Lower leg skin (tissue), 4 donors: ENCODE measurements at regions not wholly inside any gene's neighbourhood (a gene's known extent, or its start where the extent isn't known, plus 50 kb on each side); places are given as distances from the start of the nearest gene placed in this dataset.

ENCODE experiments used
- DNase-seq, 2 donors: peaks; one replicate each; pipeline ENCODE4 v3.0.0-alpha.2; 2019; ENCODE audit warnings: low spot score in 2 of 2
- H3K4me3 ChIP-seq: fragments of 200-600 bp; sonication (generic); 2 replicates; pipeline ENCODE4 v1.5.1; 2017; ENCODE audit warnings: mild to moderate bottlenecking, low read depth; ENCODE audit not compliant: poor library complexity, severe bottlenecking
- CTCF ChIP-seq, 3 donors: fragments of 450-650 bp; IDR thresholded peaks; one replicate each; pipeline ENCODE4 v1.5.1; 2016; ENCODE audit warnings: antibody characterized with exemption in 3 of 3, mild to moderate bottlenecking in 3 of 3, moderate library complexity in 2 of 3
- POLR2A ChIP-seq, 2 donors: fragments of 450-650 bp; IDR thresholded peaks; one replicate each; pipeline ENCODE4 v1.6.1; 2016 to 2017; ENCODE audit warnings: antibody characterized with exemption in 2 of 2, mild to moderate bottlenecking in 1 of 2, moderate library complexity in 1 of 2
- WGBS, 2 donors: methylation state at CpG; one replicate each; pipeline ENCODE4 v1.1.5; 2018; 5-methylcytosine and 5-hydroxymethylcytosine counted together
- intact Hi-C: fragments of 100-400 bp; cut with DNase I; formaldehyde crosslinking; loops from one replicate; pipeline ENCODE4 v1.15.0; 2023; ENCODE audit warnings: low total_unique reads

- 30 to 55% methylated on average over 2 of the region's 2 CpGs for WGBS, 2 donors
- no peak for DNase-seq
- H3K4me3 ChIP-seq = no peak overlapping the region
- no peak for TF ChIP-seq POLR2A (IDR thresholded peaks at IDR 0.05)
- no peak for TF ChIP-seq CTCF (IDR thresholded peaks at IDR 0.05)
- intact Hi-C loops = no loop called here
Observed at GRCh38 chr4:62670514-62670913, 1470.4 kb downstream of the ADGRL3 start.

GRCh38 chr4:62661821-62662220 lies 1461.7 kb downstream of the ADGRL3 start:
- no peak for DNase-seq
- TF ChIP-seq CTCF (IDR thresholded peaks at IDR 0.05) (no peak), POLR2A (IDR thresholded peaks at IDR 0.05) (no peak)
- intact Hi-C loops = no loop called here
- no peak overlapping the region for H3K4me3 ChIP-seq
- 71 to 78% methylated on average over 4 of the region's 4 CpGs for WGBS, 2 donors

GRCh38 chr4:62656006-62656405 lies 1455.9 kb downstream of the ADGRL3 start:
- H3K4me3 ChIP-seq = no peak overlapping the region
- WGBS, 2 donors = 67 to 74% methylated on average over 1 of the region's 1 CpG
- no peak for DNase-seq
- TF ChIP-seq CTCF (IDR thresholded peaks at IDR 0.05) (no peak), POLR2A (IDR thresholded peaks at IDR 0.05) (no peak)
- intact Hi-C loops = no loop called here

GRCh38 chr4:62644372-62644771 lies 1444.2 kb downstream of the ADGRL3 start:
- no peak for DNase-seq
- 36 to 50% methylated on average over 3 of the region's 3 CpGs for WGBS, 2 donors
- TF ChIP-seq POLR2A (IDR thresholded peaks at IDR 0.05) (no peak), CTCF (IDR thresholded peaks at IDR 0.05) (no peak)
- intact Hi-C loops = no loop called here
- H3K4me3 ChIP-seq = no peak overlapping the region

- H3K4me3 ChIP-seq = no peak overlapping the region
- DNase-seq = no peak
- TF ChIP-seq CTCF (IDR thresholded peaks at IDR 0.05) (no peak), POLR2A (IDR thresholded peaks at IDR 0.05) (no peak)
- intact Hi-C loops = no loop called here
- 32 to 41% methylated on average over 2 of the region's 2 CpGs for WGBS, 2 donors
Observed at GRCh38 chr4:62640296-62640695, 1440.2 kb downstream of the ADGRL3 start.

DNA sequence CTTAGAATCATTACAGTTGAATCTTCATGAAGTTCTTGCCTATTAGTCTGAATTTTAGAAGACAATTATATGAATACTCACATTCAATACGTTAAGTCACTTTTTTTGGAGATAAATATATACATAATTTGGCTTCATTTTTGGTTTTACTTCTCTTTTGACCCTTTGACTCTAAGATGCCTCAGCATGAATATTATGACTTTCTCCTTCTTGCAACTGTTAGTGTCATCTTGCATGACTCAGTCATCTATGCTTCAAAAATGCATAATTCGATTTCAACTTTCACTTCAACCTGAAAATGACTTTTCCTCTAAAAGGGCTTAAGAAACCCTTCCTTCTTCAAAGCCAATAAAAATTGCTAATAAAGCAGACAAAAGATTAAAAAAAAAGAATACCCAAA lies 1427.5 kb downstream of the ADGRL3 start:
- 87 to 90% methylated on average over 2 of the region's 2 CpGs for WGBS, 2 donors
- no peak overlapping the region for H3K4me3 ChIP-seq
- intact Hi-C loops = no loop called here
- TF ChIP-seq CTCF (IDR thresholded peaks at IDR 0.05) (no peak), POLR2A (IDR thresholded peaks at IDR 0.05) (no peak)
- DNase-seq = no peak
